ENCODE measurements at regions not wholly inside any gene's neighbourhood (a gene's known extent, or its start where the extent isn't known, plus 50 kb on each side); places are given as distances from the start of the nearest gene placed in this dataset.
"Not testable (repeated sequence)": the region's sequence is repeated elsewhere in the genome, so short reads cannot be mapped to it uniquely, and the experiment has no call there.

DNA sequence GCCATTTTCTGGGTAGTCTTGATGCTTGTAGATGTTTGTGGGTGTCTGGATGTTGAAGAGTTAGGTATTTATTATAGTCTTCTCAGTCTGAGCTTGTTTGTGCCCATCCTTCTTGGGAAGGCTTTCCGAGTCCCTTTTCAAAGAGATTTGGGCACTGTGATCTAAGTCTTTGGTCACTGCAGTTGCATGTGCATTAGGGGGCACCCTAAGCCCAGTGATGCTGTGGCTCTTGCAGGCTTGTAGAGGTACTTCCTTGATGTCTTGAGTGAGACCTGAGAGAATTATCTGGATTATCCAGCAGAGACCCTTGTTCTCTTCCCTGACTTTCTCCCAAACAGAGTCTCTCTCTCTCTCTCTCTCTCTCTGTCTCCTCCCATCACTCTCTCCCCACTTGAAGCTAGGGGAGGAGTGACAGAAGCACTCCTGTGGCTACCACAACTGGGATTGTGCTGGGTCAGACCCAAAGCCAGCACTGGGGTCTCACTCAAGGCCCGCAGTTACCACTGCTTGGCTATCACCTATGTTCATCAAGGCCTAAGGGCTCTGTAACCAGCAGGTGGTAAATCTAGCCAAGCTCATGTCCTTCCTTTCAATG, 68.5 kb downstream of the TMCO5A start:
- DNase-seq: peak; percentile 19

DNA sequence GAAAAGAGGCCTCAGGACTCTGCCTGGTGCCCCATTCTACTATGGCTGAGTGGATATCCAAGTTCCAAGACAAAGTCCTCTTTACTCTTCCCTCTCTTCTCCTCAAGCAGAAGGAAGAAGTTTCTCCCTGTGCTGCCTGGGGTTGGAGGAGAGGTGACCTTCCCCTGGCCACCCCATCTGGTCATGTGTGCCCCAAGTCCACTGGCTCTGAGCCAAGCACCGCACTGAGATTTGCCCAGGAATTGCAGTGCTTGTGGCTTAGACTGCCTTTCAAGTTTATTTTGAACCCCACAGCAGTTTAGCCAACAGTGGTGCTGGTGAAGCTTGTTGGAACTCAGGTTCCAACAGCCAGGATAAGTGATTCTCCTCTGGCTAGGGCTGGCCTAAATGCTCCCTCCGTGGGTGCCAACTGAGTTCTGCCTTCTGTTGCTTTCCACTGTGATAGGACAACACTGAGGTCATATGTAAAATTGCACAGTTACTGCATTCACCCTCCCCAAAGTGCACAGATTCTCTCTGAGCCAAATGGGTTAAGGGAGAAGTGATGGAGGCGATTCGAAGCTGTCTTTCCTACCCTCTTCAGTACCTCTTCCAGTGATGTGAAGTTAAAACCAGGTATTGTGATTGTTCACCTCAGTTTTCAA, 69.9 kb downstream of the TMCO5A start:
- DNase-seq: no peak

DNA sequence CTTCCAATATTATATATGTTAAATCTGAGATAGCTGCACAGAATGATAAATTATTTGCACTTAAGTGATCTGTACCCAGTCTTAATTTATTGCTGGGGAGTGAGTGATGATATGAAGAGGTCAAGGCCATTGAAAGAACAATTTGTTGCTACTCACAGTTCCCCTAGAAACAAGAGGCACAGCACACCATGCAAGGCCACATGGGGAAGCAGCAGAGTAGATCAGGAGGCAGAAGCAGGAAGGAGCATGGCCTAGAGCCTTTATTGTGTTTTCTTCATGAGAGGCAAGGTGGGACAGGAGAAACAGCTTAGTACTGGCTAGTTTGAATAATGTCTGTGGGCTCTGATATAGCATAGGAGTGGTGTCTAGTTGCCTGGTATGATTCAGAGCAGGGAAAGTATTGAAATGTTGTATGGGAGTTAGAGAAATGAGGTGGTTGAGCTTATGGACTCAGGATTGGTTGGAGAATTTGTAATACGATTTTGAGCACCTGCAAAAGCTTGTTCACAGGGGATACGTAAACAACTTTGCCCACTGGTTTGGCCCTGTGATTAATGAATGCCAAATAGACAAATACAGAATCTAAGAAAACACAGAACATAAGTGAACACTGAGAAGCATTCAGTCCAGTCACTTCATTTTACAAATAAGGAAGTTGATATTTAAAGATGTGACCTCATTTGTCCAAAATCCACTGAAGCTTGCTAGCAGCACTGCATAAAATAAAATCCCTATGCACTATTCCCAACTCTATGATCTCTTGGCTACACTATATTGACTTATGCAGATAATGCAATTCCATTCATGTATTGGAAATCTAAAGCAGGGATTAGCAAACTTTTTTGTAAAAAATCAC, 71.7 kb downstream of the TMCO5A start:
- DNase-seq: peak; percentile 5

DNA sequence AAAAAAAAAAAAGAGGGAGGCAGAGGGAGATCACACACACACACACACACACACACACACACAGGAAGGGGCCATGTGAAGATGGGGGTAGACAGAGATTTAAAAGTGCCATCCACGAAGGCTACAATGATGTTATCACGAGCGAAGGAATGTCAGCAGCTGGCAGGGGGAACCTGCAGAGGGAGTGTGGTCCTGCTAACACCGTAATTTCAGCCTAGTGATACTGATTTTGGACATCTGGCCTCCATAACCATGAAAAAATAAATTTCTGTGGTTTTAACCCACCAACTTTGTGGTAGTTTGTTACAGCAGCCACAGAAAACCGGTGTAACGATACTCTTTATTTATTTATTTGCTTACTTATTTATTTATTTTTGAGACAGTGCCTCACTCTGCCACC, 76.0 kb downstream of the TMCO5A start:
- no peak for DNase-seq

DNA sequence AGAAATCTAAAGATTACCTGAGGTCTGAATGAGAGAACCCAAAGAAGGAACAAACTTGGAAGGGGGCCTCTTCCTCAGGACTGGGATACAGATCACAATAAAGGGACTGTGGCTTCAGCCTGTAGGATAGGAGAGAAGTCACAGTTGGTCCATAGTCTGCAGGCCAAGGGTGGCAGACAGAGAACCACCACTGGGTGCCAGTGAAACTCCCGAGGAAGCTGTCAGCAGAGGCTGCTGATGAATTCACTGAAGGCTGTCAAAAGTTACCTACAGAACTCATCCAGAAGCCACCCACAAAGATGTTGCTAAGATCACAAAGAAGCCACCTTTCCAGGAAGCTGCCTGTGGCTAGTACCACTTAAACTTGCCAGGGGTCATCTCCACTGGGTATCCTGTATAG, 78.5 kb downstream of the TMCO5A start:
- no peak for DNase-seq

DNA sequence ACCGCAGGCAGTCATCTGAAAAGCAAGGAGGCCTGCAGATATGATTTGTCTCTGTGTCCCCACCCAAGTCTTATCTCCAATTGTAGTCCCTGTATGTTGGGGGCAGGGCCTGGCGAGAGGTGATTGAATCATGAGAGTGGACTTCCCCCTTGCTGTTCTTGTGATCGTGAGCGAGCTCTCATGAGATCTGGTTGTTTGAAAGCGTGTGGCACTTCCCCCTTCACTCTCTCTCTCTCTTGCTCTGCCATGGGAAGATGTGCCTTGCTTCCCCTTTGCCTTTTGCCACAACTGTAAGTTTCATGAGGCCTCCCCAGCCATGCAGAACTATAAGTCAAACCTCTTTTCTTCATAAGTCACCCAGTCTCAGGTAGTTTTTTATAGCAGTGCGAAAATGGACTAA, 83.3 kb downstream of the TMCO5A start:
- no peak for DNase-seq

DNA sequence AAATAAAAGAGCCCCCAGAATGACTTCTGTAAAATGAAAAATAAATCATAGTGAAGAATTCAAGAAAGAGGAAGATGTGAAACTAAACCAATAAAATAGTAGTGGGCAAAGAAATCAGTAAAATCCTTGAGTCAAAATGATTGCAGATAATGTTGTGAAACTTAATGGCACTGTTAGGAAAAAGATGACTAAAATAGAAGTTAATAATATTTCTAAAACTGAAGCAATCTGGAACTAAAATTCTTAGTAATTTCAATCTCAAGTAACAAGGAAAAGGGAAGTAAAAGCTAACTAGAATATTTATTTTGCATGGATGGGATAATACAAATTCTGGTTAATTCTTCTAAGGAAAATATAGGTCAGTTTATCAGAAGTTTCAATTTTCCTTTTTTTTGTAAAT, 84.6 kb downstream of the TMCO5A start:
- DNase-seq: no peak

DNA sequence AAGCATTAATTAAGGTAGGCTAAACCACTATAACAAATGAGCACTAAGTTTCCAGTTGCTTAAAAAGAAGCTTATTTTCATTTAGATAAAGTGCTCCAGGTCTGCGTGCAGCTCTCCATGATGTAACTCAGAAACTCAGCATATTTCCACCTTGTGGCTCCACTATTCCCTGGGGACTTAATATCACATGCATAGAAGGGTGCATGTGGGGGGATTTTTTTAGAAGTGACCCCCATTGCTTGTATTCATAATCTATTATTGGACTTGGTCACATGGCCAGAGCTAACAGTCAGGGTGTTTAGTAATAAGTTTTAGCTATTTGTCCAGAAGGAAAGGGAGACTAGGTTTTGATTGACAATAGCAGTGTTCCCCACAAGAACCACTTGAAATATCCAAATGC, 86.8 kb downstream of the TMCO5A start:
- no peak for DNase-seq

DNA sequence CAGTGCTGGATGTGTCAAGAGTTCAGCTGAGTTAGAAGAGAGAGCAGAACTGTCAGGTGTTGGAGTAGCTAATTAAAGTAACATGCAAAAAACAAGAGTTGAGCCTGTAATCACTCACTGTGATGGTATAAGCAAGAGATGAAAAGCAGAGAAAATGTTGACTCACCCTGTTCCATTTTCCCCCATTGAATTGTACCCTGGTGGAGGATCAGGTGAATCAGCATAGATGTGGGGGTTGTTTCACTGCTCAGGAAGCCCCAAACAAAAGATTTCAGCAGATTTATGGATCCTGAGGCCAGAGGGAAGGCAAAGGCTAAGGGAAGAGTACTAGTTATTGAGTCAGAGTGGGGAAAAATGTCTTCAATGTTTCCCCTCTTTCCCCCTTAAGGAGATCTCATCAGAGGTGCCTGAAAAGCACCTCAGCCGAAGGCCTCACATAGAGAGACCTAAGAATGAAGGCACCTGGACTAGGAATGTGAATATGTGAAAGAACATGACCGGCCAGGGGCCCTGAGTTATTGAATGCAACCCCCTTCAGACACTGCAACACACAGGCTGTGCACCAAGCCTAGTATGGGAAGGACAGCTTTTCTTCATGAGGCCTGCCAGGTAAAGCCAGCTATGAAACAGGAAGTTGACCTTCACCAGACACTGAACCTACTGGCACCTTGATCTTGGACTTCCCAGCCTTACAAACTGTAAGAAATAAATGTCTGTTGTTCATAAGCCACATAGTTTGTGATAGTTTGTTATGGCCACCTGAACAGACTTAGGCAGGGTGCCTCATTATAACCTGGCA, 90.1 kb downstream of the TMCO5A start:
- no peak for DNase-seq

DNA sequence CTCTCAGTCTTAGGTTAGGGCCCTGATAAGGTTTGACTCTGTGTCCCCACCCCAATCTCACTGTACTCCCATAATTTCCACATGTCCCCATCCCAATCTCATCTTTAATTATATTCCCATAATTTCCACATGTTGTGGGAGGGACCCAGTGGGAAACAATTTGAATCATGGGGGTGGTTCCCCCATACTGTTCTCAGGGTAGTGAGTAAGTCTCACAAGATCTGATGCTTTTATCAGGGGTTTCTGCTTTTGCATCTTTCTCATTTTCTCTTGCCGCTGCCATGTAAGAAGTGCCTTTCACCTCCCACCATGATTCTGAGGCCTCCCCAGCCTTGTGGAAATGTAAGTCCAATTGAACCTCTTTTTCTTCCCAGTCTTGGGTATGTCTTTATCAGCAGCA, 91.2 kb downstream of the TMCO5A start:
- not testable (repeated sequence) for DNase-seq

DNA sequence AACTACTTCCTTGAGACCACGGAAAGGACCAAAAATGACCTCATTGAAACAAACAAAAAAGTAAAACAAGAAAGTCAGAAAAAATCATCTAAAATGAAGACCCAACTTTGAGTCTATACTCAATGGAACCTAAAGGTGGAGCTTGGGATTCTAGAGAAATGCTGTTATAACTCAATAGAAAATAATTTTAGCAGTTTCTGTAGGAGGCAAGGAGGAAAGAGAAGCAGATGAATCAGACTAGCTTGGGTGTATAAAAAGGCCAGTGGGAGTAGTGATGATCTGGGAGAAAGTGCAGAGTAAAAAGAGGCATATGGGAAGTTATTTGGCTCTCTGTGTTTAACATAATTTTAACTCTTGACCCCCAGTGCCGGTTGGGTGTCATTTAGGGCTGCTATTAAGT, 94.4 kb downstream of the TMCO5A start:
- DNase-seq: no peak

DNA sequence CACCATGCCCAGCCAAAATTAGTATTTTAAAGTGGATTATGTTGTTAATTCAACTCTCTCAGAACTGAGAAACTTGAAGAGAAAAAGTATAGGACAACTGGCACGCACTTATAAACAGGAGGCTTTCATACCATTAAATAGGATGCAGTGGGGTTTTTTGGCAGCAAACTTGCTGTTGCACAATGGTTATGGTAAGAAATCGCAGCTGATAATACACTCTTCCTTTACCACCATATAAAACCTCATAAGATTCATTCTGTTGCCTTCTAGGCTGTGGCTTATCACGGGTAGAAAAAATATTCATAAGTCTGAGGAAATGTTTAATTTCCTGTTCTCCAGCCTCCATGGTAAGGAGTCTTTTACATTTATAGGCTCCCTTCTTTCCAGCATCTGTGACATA, 95.3 kb downstream of the TMCO5A start:
- DNase-seq: no peak

DNA sequence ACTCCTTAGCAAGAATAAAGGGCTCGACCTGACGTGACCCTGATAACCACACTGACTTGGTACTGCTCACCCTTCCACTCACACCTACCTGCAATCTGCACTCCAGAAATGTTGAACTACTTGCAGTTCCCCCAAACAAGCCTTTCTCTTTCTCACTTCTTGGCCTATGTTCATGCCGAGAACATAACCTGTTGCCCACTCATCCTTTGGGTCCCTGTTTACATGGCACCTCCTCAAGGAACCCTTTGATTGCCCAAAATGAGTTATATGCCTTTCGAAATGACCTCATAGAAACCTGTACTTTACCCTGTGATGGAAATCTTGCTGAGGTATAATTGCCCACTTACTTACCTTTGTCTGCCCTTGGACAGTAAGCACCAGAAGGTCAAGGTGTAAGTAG, 96.2 kb downstream of the TMCO5A start:
- DNase-seq: no peak

DNA sequence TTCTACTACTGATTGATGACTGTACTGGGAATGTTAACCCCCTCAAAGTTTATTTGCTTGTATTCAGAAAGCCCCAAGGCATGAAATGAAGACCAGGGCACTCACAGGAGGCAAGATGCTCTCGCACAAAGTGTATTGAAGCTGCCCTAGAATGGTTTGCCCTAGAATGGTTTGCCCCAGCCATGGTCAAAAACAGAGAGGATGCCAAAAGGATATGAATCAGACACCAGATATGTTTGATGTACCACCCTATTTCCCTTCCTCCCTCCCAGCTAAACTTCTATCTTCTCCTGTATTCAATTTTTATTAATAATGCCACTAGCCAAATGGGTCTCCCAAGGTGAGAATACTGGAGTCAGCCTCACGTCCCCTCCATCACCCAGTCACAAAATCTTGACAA, 101.3 kb downstream of the TMCO5A start:
- no peak for DNase-seq

DNA sequence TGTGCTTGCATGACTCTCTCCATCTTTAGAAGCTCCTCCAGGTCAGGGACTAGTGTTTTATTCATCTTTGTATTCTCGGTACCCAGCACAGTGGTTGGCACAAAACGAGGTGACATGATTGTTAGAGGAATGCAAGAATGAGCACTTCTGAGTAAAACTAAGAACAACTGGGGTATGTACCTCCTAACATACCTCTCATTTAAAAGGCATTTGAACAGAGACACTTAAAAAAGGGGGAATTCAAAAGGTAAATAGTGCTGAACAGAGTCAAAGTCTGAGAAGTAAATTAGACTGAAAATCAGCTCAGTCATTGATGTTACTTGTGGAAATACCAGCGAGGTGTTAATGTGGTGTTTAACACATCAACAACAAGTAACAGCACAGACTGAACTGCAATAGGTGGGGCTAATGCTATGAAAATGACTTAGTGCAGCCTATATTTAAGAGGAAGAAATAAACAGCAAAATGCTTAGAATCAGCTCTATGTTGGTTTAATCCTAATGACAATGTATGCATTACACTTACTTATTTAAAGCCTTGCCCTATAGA, 102.4 kb downstream of the TMCO5A start:
- DNase-seq: no peak

DNA sequence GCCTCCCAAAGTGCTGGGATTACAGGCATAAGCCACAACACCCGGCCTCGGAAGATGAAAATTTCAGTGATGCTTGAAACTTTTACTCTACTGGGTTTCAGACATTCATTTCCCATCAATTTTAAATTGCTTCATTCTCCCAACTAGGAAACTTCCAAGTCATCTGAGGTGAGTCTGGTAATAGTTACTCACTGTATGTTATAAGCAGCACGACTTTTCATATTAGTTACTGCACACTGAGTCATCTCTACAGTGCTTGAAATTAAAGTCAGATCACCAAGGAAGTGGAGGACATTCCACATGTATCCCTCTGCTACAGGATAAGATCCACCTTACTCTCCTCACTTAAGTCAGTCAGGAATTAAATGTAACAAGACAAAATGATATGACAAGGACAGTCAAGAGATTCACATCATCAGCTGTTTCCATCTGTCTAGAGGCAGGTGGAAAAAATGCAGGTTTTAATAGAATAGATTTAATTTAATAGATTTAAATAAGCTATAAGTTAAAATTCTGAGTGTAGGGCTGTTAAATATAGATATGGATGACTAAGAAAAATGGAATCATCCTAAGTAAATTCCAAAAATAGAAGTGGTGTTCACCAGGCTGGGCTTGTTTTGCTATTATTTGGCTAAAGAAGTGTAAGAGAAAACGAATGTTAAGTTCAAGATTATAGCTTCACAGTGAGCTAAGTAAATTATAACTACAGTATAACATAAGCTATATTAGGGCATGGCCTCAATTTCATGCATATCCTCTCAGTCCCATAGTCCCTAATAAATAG, 104.4 kb downstream of the TMCO5A start:
- DNase-seq: no peak

DNA sequence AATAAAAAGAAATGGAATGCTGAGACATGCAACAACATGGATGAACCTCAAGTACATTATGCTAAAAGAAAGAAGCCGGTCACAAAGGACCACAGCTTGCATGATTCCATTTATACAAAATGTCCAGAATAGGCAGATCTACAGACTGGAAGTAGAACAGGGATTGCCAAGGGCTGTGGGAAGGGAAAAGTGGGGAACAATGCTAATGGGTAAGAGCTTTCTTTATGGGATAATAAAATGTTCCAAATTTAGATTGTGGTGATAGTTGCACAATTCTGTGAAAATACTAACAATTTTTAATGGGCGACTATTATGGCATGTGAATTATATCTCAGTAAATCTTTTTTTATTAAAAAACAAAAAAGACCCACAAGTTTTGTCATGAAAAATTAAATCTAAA, 106.2 kb downstream of the TMCO5A start:
- no peak for DNase-seq

DNA sequence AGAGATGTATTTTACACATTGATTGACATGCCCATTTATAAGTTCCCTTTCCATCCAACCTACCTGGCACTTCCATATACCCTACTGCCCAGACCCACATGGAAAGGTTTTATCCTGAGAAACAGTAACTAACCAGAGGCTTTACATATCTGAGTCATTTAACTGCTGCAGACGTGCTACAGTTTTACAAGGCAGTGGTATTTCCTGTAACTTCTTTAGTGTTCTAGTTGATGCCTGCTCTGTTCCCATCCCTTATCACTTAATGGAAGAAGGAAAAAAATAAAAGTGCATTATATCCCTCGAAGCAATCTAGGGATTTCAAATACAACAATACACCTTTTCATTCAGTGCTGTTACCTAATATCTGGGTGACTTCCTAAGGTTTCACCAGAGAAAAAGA, 107.1 kb downstream of the TMCO5A start:
- DNase-seq: no peak

DNA sequence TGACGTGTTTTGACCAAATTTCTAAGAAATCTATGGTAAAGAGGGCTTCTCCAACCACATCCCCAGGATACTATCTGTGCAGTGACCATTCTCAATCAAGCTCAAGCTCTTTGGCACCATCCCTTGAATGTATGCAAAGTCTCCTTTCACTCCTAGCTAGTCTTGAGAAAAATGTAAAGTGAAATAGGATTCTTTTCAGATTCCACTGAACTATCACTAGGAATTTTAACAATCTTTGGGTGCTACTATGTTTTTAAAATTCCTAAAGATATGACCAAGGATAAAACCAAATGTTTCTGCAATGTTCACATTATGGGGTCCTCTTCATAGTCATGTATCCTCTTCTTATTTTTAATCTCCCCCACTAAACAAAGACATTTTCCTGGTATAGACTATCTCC, 107.8 kb downstream of the TMCO5A start:
- no peak for DNase-seq

DNA sequence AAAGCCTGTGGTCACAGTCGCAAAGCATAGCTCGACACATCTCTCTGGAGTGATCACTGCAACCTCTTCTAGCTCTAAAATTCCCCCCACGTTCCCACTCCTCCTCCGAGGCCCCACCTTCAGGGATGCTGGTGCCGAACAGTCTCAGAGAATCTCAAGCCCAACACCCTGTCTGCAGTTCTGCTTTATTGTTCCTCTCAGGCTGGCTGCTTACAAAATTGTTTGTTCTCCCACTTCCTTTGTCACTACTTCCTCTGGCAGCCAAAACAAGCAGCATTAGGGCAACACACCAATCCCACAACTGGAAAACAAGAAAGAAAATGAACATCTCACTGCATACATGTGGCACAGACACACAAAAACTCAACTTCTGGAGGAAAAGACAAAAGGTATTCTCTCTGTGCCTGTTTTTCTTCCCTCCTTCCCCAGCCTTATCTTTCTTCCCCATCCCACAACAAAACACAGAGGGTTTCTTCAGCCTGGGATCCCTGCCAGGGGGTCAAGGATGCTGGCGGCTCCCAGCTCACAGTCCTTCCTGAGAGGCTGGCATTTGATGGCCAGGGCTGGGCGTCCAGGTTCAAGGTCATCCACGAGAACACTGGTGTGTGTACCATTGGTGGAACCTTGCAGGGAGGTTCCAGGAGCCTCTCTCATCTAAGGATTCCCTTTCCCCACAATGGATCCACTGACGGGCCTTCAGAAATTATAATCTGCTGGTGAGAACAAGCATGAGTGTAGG, 108.4 kb downstream of the TMCO5A start:
- no peak for DNase-seq

DNA sequence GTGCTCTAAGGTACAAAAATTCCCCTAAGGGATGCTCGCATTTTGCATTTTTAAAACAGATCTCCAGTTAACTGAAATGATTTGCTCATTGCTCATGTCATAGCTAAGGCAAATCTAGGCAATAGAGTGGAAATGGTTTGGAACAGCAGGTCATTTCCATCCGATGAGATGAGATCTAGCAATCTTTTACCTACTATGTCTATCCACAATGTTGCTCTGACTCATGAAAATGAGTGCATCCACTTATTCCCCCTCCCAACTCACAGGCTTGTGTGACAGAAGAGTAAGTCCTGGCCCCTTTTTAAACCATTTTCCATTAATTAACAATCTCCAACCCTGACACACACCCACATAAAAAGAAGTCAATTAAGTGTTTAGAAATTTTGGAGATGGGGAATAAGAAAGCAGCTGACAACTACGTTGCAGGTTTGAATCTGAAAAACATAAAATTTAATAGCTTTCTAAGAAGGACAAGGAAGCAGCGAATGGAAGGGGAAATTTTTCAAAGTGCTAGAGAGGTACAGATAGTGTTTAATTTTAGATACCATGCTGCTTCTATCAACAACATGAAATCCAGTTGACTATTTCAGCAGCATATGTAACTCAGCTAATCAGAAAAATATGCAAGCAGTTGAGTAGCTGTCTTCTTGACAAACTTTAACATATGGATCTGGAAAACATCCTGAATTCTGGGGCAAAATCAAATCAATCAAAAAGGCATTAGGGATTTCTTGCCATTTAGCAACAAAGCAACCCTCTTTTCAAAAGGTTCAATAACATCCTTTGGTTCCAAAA, 112.0 kb downstream of the TMCO5A start:
- no peak for DNase-seq

All from MV-4-11 (cell line).